Ovary (tissue), 3 donors: ENCODE measurements at regions not wholly inside any gene's neighbourhood (a gene's known extent, or its start where the extent isn't known, plus 50 kb on each side); places are given as distances from the start of the nearest gene placed in this dataset.

Experiments
- POLR2A ChIP-seq: fragments of 450-650 bp; IDR thresholded peaks from one replicate; pipeline ENCODE4 v1.6.1; 2017; ENCODE audit warnings: antibody characterized with exemption, mild to moderate bottlenecking, moderate library complexity
- TF ChIP-seq, protein P1 (sequence below), 3 donors: fragments of 450-650 bp in 2 of 3; fragments of 200-600 bp in 1 of 3; IDR thresholded peaks; one replicate each; pipeline versions ENCODE4 v1.5.1 to v1.8.0; 2016 to 2022; ENCODE audit warnings: antibody characterized with exemption in 3 of 3, mild to moderate bottlenecking in 1 of 3
- donor health status: DM: no; HTN: no; CAD: no.

DNA sequence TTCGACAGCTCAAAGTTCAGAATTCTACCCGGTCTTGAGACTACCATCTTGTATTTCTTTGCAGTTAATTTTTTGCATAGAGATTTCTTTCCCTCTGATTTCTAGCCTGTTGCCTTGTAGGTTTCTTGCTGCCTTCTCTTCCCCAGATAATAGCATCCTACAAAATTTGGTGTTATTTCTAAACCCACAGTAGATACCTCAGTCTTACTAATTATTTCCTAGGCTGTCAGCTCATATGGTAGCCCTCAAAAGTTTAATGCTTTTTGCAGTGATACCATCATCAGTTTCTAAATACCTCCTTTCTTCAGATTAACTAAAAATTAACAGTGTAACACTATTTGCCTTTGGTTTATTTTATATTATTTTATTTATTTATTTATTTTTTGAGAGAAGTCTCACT, 61.9 kb upstream of the TMPO start:
- TF ChIP-seq, protein P1, sequence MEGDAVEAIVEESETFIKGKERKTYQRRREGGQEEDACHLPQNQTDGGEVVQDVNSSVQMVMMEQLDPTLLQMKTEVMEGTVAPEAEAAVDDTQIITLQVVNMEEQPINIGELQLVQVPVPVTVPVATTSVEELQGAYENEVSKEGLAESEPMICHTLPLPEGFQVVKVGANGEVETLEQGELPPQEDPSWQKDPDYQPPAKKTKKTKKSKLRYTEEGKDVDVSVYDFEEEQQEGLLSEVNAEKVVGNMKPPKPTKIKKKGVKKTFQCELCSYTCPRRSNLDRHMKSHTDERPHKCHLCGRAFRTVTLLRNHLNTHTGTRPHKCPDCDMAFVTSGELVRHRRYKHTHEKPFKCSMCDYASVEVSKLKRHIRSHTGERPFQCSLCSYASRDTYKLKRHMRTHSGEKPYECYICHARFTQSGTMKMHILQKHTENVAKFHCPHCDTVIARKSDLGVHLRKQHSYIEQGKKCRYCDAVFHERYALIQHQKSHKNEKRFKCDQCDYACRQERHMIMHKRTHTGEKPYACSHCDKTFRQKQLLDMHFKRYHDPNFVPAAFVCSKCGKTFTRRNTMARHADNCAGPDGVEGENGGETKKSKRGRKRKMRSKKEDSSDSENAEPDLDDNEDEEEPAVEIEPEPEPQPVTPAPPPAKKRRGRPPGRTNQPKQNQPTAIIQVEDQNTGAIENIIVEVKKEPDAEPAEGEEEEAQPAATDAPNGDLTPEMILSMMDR (IDR thresholded peaks at IDR 0.05), result no peak
- TF ChIP-seq POLR2A, result no peak
